ENCODE measurements at regions not wholly inside any gene's neighbourhood (a gene's known extent, or its start where the extent isn't known, plus 50 kb on each side); places are given as distances from the start of the nearest gene placed in this dataset.

DNA sequence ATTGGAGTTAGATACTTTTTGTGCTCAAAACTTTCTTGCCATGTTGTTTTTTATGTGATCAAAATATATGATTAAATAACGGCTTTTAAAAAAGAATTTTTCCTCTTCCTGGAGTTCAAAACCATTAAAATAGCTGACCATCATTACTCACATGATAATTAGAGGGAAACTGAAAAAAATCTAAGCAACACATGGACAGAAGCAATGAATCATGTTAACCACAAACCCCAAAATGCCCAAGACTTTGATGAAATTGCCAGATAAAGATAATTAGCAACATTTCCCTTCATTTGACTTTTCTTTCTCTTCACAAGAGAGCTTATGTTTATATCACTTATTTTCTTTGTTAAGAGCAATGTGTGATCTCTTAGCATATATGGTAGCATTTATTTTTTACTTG, 1294.2 kb downstream of the EFNA5 start:
- peak; percentile 22 for DNase-seq (ENCODE audit: low read depth)
- in situ Hi-C loops (cut with HindIII; ENCODE audit: low pct_unique_long_range_greater_than_20kb, low sequenced_read_pairs) = no loop called here

DNA sequence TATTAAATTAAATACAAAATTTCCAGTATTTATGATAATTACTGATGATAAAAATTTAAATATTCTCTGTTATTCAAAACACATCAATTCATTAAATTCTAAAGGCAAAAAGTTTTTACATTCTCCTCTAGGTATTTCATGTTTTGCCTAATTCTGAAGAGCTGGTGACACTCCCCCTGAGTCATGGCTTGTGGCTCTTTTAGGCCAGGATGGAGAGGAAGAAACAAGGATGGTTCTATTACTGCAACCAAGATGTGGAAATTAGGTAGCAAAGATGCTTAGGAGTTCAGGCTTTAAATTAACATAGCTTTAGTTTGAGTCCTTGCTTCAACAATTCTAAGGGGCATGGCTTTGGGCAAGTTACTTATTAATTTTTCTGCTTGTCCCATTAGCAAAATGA, 1295.8 kb downstream of the EFNA5 start:
- in situ Hi-C loops (cut with HindIII; ENCODE audit: low pct_unique_long_range_greater_than_20kb, low sequenced_read_pairs) = no loop called here
- no peak for DNase-seq (ENCODE audit: low read depth)

DNA sequence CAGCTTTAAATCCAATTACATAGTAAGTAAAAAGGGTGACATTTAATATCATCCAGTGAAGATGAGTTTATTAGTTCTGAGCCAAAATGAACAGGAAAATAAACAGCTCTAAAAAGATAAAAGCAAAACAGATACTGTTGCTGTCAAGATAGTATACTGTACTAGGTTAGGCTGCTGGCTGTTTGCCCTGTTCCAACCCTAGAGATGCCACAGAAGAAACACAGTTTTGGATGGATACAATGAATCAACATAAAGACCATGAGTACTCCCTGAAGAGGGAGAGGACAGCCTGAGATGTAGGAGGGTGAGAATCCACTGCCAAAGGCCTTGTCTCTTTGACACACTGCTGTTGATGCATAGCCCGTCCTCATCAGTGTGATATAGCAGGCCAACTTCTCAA, 1302.7 kb downstream of the EFNA5 start:
- DNase-seq (ENCODE audit: low read depth) = no peak

DNA sequence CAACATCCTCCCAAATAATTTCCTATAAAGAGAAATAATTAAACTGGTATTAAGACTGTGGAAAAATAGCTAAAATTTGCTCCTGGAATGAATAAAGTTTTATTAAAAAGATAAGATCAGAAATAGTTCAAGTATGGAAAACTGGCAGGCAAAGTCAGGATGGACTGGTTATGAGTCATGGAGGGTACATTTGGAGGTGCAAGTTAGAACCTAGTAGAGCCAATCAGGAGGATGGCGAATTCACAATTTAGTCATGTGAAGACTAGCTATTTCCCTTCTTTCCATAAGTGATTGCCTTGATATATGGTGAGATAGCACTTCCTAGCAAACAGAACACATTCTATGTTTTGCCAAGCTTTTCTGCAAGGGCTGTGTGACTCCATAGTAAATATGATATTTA, 1303.5 kb downstream of the EFNA5 start:
- DNase-seq (ENCODE audit: low read depth) = no peak
- in situ Hi-C loops (cut with HindIII; ENCODE audit: low pct_unique_long_range_greater_than_20kb, low sequenced_read_pairs) = no loop called here

More for the DNA sequence above, 1302.7 kb downstream of the EFNA5 start:
- in situ Hi-C loops (cut with HindIII; ENCODE audit: low pct_unique_long_range_greater_than_20kb, low sequenced_read_pairs) = no loop called here

DNA sequence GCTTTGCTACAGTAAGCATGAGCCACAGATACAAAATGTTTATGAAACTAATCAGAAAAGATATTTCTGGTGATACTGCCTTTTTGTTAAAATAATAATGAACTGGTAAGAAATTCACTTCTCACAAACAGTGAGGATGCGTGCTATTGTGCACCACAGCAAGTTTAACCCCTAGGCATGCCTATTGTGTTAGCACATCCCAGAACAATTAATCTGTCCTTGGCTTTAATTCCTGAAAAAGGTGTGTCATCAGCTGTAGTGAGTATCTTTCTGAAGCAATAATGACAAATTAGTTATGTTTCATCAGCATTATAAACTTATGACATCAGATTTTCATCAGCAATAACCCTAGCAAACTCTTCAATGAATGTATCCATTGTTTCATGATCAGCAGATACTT, 1307.2 kb downstream of the EFNA5 start:
- no peak for DNase-seq (ENCODE audit: low read depth)
- in situ Hi-C loops (cut with HindIII; ENCODE audit: low pct_unique_long_range_greater_than_20kb, low sequenced_read_pairs) = no loop called here

DNA sequence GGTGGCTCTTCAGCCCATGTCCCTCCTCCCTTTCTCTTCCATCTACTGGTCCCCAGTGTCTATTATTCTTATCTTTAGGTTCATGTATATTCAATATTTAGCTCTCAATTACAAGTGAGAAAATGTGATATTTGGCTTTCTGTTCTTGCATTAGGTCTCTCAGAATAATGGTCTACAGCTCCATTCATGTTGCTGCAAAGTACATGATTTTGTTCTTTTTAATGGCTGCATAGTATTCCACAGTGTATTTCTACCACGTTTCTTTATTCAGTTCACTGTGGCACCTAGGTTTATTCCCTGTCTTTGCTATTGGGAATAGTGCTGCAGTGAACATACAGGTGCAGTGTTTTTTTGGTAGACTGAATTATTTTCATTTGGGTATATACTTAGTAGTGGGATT, 1308.8 kb downstream of the EFNA5 start:
- in situ Hi-C loops (cut with HindIII; ENCODE audit: low pct_unique_long_range_greater_than_20kb, low sequenced_read_pairs) = no loop called here
- no peak for DNase-seq (ENCODE audit: low read depth)

DNA sequence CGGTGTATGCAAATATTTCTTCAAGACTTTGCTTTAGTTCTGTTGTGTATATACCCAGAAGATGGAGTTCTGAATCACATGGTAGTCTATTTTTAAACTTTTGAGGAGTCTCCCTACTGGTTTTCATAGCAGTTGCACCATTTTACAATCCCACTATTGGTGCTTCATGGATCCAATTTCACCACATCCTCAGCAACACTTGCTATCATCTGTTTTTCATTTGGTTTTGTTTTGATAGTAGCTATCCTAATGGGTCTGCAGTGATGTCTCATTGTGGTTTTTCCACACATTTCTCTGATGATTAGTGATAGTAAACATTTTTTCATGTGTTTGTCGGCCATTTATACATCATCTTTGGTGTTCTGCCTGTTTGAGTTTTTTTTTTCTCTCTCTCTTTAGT, 1339.3 kb downstream of the EFNA5 start:
- DNase-seq (ENCODE audit: low read depth) = no peak
- in situ Hi-C loops (cut with HindIII; ENCODE audit: low pct_unique_long_range_greater_than_20kb, low sequenced_read_pairs) = no loop called here

DNA sequence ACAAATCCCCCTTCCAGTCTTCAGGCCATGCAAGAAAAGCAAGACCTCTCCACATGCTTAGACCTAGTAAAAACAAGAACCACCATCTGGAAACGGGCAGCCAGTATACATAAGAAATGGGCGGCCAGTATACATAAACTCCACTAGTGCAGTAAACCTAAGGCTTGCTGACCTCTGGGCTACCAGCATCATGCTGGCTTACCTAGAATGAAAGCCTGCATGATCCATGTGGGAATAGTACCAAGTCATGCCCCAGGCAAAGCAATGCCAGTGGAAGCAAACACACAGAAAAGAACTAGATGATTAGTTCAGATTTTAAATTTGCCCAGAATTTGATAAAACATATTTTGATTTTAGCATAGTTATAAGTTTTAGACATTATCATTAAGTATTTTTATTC, 1346.4 kb downstream of the EFNA5 start:
- no peak for DNase-seq (ENCODE audit: low read depth)
- in situ Hi-C loops (cut with HindIII; ENCODE audit: low pct_unique_long_range_greater_than_20kb, low sequenced_read_pairs) = no loop called here

DNA sequence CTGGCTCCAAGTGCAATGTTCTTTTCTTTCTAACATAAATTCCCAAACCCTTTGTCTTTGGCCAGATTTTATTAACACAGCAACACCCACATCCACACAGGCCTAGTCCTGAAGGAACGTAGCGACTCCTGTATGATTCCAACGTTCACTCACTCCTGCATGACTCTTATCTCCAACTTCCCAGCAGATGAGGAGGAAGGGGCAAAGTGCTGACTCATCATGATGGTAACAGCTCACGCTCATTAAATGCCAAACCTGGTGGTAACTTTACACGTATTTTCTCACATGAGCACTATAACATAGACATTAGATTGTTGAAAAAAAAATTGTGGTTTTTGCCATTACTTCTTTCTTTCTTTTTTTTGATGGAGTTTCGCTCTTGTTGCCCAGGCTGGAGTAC, 1349.5 kb downstream of the EFNA5 start:
- in situ Hi-C loops (cut with HindIII; ENCODE audit: low pct_unique_long_range_greater_than_20kb, low sequenced_read_pairs) = no loop called here
- peak; percentile 5 for DNase-seq (ENCODE audit: low read depth)

DNA sequence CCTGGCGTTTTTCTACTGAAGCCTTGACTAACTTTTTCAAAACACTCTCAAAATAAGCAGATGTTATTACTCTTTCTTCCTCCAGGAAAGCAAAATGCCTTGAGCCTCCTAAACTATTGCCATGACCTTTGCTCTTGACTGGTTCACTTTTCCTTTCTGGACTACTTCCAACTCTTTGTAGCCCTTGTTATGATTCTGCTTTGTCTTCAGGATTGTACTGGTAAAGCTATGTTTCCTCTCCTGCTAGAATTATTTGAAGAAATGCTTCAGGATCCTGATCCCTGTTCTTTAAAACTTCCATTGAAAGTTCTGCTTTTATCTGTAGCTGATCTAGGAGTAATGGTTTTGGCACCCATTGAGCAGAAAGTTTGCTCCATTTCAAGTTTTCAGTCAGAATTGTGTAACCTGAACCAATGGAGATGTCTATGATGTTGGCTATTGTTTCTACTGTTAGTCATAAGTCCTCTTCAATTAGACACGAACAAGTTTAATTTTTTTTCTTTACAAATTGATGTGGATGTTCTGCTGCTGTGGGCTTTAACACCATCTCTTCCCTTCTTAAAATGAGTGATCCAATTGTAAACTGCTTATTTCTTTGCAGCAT, 1356.4 kb downstream of the EFNA5 start:
- in situ Hi-C loops (cut with HindIII; ENCODE audit: low pct_unique_long_range_greater_than_20kb, low sequenced_read_pairs) = no loop called here
- DNase-seq (ENCODE audit: low read depth) = no peak

DNA sequence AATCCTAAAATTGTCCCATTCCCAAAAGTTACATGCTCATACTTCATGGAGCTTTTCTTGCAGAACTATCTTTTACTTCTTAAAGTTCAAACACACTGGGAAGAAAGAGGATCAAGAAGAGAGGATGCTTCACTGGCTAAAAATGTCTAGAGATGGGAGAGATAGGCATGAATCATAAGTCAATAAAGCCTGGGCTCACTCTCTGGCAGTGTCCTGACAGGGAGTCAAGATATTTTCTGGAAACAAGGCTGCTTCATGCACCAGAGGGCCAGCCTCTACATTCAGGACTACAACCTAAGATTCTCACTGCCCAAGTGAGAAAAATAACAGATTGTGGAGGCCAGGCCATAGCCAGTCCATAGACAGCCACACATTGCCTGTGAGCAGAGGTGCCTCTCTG, 1358.4 kb downstream of the EFNA5 start:
- DNase-seq (ENCODE audit: low read depth) = no peak
- in situ Hi-C loops (cut with HindIII; ENCODE audit: low pct_unique_long_range_greater_than_20kb, low sequenced_read_pairs) = no loop called here

DNA sequence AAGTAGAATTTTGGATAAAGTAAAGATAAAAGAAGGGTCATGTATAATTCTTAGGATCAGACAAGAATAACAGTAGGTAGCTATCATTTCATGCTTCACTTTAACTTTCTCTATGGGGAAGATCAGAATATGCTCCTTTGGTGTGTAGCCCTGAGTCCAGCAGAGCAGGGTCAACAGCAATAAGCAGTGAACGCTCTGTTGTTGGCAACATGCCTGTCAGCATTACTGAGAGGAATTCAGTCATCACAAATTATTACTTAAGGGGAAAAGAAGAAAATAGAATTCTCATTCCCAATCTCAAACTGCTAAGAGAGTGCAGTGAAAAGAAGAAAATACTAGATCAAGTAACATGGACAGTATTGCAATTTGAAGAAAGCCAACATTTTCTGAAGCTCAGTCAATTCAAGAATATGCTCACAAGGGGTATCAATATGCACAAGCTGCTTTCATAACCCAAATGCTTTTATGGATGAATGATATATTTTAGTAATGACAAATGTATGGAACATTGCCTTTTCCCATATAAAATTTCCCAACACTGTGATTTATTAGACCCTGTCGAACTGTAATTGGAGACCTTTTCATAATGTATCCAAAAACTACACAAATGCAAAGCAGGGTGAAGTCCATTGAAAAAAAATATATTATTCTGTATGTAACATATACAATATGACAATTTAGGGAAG, 1359.4 kb downstream of the EFNA5 start:
- in situ Hi-C loops (cut with HindIII; ENCODE audit: low pct_unique_long_range_greater_than_20kb, low sequenced_read_pairs) = no loop called here
- no peak for DNase-seq (ENCODE audit: low read depth)

DNA sequence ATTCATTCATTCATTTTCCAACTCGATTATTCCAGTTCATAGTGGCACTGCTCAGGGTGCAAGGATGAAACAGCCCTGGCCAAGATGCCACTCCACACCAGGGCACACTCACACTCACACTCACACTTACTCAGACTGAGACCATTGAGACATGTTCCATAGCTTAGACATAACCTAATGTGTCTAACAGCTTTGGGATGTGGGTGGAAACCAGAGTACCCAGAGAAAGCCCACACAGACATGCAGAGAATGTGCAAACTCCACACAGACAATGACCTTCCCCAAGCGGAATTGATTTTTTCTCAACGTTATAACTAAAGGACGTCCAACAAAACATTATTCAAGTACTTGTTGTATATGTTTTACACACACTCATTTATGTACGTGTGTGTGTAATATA, 1363.5 kb downstream of the EFNA5 start:
- in situ Hi-C loops (cut with HindIII; ENCODE audit: low pct_unique_long_range_greater_than_20kb, low sequenced_read_pairs) = no loop called here
- DNase-seq (ENCODE audit: low read depth) = no peak

DNA sequence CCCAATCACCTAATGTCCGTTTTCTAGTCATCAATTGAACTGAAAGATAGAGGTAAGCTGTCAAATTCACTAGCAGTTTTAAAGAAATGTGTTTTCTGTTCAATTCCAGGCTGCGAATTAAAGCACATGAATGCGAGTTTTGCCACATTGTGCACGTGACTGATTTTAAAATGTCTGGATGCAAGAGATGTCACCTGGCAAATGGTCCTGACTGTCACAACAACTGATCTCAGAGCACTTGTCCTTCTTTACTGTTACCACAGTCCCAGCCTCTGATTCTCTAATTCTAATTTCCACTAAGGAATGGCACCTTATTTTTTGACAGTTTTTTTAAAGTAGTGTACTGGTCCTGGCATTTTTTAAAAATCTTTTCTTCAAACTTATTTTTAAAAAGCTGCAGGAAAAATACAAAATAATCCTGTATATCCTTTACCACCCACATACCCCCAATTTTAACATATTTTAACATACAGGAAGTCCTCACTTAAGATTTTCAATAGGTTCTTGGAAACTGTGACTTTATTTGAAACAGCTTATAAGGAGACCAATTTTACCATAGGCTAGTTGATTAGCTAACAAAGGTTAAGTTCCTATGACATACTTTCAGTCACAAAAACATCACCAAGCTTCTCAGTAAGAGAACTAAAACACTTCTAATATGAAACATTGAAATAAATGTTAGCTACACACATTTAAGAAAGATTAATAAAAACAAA, 1364.3 kb downstream of the EFNA5 start:
- DNase-seq (ENCODE audit: low read depth) = no peak
- in situ Hi-C loops (cut with HindIII; ENCODE audit: low pct_unique_long_range_greater_than_20kb, low sequenced_read_pairs) = no loop called here

DNA sequence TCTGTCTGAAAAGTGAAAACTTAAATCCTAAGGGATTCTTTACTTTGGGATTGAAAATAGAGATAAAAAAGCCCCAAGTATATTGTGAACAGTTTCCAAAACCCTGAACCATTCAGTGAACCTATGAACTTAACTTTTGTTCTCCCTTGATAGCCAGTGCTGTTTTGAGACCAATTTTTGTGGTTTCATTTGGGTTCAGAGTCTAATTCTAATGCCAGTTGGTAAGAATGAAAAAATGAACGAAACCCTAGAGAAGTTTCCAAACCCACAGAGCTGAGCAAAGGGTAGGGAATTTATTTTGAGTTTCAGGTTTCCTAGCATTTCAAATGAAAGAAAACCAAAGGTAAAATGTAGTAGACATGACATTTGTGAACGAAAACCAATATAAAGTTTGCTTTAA, 1366.8 kb downstream of the EFNA5 start:
- in situ Hi-C loops (cut with HindIII; ENCODE audit: low pct_unique_long_range_greater_than_20kb, low sequenced_read_pairs) = no loop called here
- DNase-seq (ENCODE audit: low read depth) = no peak

DNA sequence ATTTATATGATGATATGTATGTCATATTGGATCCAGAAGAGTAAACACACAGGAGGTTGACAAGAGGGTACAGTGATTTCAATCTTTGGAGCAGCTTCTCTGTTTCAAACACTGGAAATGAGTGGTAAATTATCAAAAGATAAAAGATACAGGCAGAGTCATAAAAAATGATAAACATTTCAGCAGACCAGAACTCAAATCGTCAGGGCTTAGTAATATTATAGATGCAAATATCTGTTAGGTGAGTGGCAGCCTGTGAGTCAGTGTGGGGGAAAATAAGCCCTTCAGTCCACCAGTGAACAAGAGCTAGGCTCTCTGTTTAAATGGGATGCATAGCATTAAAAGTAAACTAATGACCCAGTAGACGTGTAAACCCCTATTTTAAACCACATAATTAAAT, 1378.1 kb downstream of the EFNA5 start:
- no peak for DNase-seq (ENCODE audit: low read depth)
- in situ Hi-C loops (cut with HindIII; ENCODE audit: low pct_unique_long_range_greater_than_20kb, low sequenced_read_pairs) = no loop called here

DNA sequence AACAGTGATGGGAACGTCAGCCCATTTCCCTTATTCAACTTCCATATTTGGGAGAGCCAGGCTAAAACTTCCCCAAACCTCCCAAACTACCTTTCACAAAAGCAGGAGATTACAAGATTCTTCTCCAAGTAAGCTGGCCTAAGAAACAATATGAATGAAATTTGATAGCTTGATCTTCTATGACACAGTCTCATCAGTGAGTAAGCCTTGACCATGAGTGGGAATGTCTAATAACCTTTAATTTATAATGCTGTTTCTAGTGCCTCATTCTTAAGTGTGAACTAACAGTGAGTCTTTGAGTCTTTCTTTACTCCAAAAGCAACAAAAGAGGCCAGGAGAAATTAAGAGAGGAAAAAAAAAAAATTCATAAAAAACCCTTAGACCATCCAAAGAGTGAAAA, 1379.9 kb downstream of the EFNA5 start:
- no peak for DNase-seq (ENCODE audit: low read depth)
- in situ Hi-C loops (cut with HindIII; ENCODE audit: low pct_unique_long_range_greater_than_20kb, low sequenced_read_pairs) = no loop called here

DNA sequence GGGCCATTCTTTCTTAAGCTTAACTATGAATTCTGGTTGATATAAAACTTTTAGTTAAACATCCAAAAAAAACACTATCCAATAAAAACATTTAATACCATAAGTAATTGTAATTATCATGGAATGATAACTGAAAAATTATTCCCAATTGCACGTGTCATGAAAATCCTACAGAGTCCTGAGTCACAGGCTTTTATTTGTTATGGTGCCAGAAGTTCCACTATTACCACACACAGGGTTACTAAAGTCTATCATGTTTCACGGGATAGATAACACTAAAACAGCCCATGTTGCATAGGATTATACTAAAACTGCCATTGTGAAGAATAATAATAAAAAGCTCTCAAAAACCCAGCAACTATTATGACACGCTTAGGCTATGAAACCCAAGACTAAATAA, 1381.8 kb downstream of the EFNA5 start:
- in situ Hi-C loops (cut with HindIII; ENCODE audit: low pct_unique_long_range_greater_than_20kb, low sequenced_read_pairs) = no loop called here
- DNase-seq (ENCODE audit: low read depth) = no peak

DNA sequence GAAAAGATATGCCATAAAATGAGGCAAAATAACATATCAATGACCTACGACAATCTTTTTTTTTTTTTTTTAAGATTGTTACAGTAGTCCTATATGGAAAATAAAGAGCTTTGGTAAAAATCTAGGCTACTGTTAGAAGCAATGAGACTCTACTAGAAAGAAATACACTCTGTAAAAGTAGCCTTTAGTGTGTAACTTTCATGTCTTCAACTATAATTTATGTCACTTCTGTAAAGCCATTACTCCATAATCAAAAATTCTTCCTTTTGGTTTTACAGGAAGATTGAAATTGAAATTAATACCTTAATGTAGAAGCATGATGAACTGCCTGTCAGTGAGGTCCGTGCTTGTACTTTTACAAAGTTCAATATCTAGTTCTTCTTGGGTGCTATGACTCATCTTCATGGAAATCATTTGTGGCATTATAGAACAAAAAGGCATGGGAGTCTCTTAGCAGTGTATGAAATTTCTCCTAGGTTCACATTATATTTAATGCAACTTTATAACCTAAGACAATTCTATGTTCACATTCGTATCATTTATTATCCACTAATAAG, 1393.1 kb downstream of the EFNA5 start:
- no peak for DNase-seq (ENCODE audit: low read depth)
- in situ Hi-C loops (cut with HindIII; ENCODE audit: low pct_unique_long_range_greater_than_20kb, low sequenced_read_pairs) = no loop called here

All from Caki2 (cell line).